ENCODE measurements at regions not wholly inside any gene's neighbourhood (a gene's known extent, or its start where the extent isn't known, plus 50 kb on each side); places are given as distances from the start of the nearest gene placed in this dataset.

DNA sequence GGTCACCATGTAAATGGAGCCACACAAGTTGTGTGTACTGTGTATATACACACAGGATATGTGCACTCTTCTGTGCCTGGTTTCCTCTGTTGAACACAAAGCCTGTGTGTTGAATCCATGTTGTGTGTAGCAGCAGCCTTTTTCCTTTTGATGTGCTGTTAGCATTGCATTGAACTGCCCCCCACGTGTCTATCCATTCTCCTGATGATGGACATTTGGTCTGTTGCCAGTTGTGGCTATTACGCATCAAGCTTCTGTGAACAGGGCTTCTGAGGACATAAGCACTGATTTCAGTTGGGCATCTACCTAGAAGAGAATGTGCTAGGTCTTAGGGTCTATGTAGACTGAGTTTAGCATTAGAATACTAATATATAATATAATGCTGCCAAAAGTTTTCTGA lies 77.4 kb downstream of the LSM3 start:
- TF ChIP-seq, protein P1, sequence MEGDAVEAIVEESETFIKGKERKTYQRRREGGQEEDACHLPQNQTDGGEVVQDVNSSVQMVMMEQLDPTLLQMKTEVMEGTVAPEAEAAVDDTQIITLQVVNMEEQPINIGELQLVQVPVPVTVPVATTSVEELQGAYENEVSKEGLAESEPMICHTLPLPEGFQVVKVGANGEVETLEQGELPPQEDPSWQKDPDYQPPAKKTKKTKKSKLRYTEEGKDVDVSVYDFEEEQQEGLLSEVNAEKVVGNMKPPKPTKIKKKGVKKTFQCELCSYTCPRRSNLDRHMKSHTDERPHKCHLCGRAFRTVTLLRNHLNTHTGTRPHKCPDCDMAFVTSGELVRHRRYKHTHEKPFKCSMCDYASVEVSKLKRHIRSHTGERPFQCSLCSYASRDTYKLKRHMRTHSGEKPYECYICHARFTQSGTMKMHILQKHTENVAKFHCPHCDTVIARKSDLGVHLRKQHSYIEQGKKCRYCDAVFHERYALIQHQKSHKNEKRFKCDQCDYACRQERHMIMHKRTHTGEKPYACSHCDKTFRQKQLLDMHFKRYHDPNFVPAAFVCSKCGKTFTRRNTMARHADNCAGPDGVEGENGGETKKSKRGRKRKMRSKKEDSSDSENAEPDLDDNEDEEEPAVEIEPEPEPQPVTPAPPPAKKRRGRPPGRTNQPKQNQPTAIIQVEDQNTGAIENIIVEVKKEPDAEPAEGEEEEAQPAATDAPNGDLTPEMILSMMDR (conservative IDR thresholded peaks at IDR 0.05; ENCODE audit: low read depth, low read length): no peak
- TF ChIP-seq MXI1 (IDR thresholded peaks at IDR 0.05; ENCODE audit: borderline replicate concordance, low read depth, low read length): no peak
